IPS DF 6.9 (cell line): ENCODE measurements at regions not wholly inside any gene's neighbourhood (a gene's known extent, or its start where the extent isn't known, plus 50 kb on each side); places are given as distances from the start of the nearest gene placed in this dataset.
A peak's percentile ranks its signal among the peaks of the same experiment; 100 is the strongest.
"Not testable (repeated sequence)": the region's sequence is repeated elsewhere in the genome, so short reads cannot be mapped to it uniquely, and the experiment has no call there.

Source experiments
- DNase-seq: peaks from one replicate; pipeline ENCODE4 v3.0.0-alpha.2; 2013; ENCODE audit warnings: low read depth, low spot score
- H3K27ac ChIP-seq: one replicate; pipeline ENCODE4 v1.5.1; 2013; ENCODE audit warnings: low read length, control low read depth
- H3K27me3 ChIP-seq: 2 replicates; pipeline ENCODE4 v1.6.1; 2013; ENCODE audit warnings: mild to moderate bottlenecking, low read length; ENCODE audit not compliant: control insufficient read depth, insufficient read depth
- H3K36me3 ChIP-seq: 2 replicates; pipeline ENCODE4 v1.6.1; 2013; ENCODE audit warnings: low read length; ENCODE audit not compliant: control insufficient read depth, insufficient read depth
- H3K4me1 ChIP-seq: 2 replicates; pipeline ENCODE4 v1.6.1; 2013; ENCODE audit warnings: low read length; ENCODE audit not compliant: control insufficient read depth, insufficient read depth
- H3K4me3 ChIP-seq: 2 replicates; pipeline ENCODE4 v1.5.1; 2013; ENCODE audit warnings: mild to moderate bottlenecking, low read length
- H3K9me3 ChIP-seq: 2 replicates; pipeline ENCODE4 v1.6.1; 2013; ENCODE audit warnings: low read length, inconsistent platforms; ENCODE audit not compliant: control insufficient read depth, insufficient read depth
- WGBS: extraction: QIAGEN DNeasy Blood & Tissue Kit; methylation state at CpG from one replicate; pipeline ENCODE4 v1.1.7; 2013; ENCODE audit warnings: mixed read lengths, missing lambda C conversion rate; ENCODE audit not compliant: insufficient read length, insufficient coverage; 5-methylcytosine and 5-hydroxymethylcytosine counted together

DNA sequence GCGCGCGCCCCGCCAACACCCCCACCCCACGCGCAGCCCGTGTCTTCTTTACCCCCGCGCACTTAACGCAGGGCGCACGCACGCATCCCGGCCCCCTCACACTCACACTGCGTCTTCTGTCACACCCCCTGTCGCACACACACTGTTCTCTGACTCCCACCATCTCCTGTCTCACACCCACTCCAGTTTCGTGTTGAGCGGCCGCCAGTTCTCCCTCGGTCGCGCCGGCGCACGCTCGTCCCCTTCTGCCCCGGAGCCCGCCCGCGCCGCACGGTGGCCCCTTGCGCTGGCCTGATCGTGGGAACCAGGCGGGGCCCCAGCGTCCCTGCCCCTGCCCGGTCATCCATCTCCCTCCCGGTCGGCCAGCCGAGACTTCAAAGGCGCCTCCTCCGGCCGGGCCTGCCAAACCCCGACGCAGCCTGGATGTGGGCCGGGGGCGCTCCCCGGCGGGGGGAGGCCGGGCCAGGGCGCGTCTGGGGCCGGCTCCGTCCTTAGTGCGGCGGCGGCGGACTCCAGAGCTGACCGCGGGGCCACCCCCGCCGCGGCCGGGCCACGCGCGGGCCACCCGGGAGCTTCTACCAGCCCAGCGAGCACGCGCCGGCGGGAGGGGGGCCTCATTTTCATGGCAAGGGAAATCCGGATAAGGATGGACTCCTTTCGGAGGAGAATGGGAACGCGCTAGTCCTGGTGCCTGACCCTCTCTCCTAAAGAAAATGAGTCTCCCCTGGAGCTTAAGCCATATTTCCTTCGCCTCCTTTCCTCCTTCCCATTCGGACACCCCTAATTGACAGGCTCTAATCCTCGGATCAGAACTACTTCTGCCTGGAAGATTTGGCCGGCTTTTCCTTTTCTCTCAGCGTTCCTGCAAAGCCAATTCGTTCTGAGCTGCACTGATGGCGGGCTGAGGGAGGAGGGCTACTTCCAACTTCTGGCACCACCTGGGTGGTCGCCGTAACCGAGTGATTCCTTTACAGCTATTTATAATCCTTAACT, 82.0 kb upstream of the HMGA2 start:
- DNase-seq, result no peak
- no CpG with 5 or more reads among the region's 87 CpGs for WGBS
- Histone ChIP-seq H3K9me3 (no peaks in the 10 kb centered on the region), H3K27me3 (no peaks in the 10 kb centered on the region), H3K27ac (no peak overlapping the region), H3K4me3 (peak overlapping the region; percentile 70), H3K4me1 (no peaks in the 10 kb centered on the region), H3K36me3 (no peaks in the 10 kb centered on the region)

DNA sequence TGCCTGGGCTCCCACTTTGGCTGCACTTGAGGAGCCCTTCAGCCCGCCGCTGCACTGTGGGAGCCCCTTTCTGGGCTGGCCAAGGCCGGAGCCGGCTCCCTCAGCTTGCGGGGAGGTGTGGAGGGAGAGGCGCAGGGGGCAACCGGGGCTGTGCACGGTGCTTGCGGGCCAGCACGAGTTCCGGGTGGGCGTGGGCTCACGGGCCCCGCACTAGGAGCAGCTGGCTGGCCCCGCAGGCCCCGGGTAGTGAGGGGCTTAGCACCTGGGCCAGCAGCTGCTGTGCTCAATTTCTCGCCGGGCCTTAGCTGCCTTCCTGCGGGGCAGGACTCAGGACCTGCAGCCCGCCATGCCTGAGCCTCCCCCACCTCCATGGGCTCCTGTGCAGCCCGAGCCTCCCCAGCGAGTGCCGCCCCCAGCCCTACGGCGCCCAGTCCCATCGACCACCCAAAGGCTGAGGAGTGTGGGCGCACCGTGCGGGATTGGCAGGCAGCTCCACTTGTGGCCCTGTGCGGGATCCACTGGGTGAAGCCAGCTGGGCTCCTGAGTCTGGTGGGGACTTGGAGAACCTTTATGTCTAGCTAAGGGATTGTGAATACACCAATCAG, 79.9 kb upstream of the HMGA2 start:
- not testable (repeated sequence) for H3K27ac ChIP-seq, H3K4me1 ChIP-seq, H3K4me3 ChIP-seq, H3K27me3 ChIP-seq, H3K9me3 ChIP-seq, DNase-seq, H3K36me3 ChIP-seq
- WGBS, result no CpG with 5 or more reads among the region's 30 CpGs

DNA sequence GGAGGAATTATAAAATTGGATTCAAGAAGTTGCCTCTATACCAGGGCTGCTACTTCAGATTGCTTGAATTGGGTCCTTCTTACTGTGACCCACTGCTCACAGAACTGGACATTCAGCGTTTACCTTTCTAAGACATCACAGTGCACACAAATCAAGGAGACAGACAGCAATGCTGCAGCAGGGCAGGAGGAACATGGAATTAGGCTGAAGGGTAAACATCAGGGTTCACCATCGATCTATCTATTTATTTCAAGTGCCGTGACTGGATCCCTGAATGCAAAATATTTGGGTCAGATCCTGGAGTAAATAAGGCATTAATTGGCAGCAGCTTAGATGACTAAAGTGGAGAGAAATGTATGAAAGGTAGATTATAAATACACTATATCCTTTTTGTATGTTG, 76.9 kb upstream of the HMGA2 start:
- H3K27me3 ChIP-seq, result no peaks in the 10 kb centered on the region
- H3K36me3 ChIP-seq, result no peaks in the 10 kb centered on the region
- no peaks in the 10 kb centered on the region for H3K4me1 ChIP-seq
- DNase-seq, result no peak
- no peak overlapping the region for H3K27ac ChIP-seq
- no CpG with 5 or more reads among the region's 3 CpGs for WGBS
- no peaks in the 10 kb centered on the region for H3K9me3 ChIP-seq
- no peak overlapping the region for H3K4me3 ChIP-seq

DNA sequence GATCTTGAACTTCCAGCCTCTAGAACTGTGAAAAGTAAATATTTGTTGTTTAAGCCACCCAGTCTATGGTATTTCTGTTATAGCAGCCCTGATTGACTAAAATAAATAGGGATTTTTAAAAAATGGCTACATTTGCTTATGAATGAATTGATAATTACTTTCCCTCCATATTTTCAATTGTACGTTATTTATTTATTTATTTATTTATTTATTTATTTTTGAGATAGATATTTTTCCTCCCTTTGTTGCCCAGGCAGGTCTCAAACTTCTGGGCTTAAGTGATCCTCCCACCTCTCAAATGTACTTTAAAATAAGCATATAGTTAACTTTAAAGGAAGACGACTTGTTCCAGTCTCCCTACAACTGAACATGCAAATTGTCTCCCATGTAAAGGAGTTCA, 76.0 kb upstream of the HMGA2 start:
- H3K4me1 ChIP-seq, result no peaks in the 10 kb centered on the region
- no peak overlapping the region for H3K27ac ChIP-seq
- H3K36me3 ChIP-seq, result no peaks in the 10 kb centered on the region
- H3K9me3 ChIP-seq, result no peaks in the 10 kb centered on the region
- WGBS, result no CpG with 5 or more reads among the region's 2 CpGs
- no peak overlapping the region for H3K4me3 ChIP-seq
- no peak for DNase-seq
- no peaks in the 10 kb centered on the region for H3K27me3 ChIP-seq

DNA sequence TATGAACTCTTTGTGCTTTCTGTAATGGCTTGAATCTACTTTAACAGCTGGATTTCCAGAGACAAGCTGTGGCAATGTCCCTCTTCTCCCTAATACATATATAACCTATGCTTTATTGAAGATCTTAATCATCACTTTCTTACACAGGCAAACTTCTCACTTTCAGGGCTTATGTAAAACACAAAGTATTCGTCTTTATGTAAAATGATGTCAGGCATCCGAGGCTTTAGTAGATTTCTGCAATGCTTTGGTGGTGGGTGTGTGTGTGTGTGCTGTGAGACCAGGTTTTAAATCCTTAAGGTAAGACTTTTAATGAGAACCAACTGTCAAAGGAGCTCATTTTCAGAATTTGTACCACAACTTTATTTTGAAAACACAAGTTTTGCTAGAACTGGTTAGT, 70.0 kb upstream of the HMGA2 start:
- no CpG with 5 or more reads among the region's 2 CpGs for WGBS
- Histone ChIP-seq H3K9me3 (no peaks in the 10 kb centered on the region), H3K27ac (no peak overlapping the region), H3K4me3 (no peak overlapping the region), H3K4me1 (peaks cover 2% of the 10 kb centered on the region; the same call in 1 of the 2 replicates), H3K27me3 (no peaks in the 10 kb centered on the region), H3K36me3 (no peaks in the 10 kb centered on the region)
- no peak for DNase-seq

DNA sequence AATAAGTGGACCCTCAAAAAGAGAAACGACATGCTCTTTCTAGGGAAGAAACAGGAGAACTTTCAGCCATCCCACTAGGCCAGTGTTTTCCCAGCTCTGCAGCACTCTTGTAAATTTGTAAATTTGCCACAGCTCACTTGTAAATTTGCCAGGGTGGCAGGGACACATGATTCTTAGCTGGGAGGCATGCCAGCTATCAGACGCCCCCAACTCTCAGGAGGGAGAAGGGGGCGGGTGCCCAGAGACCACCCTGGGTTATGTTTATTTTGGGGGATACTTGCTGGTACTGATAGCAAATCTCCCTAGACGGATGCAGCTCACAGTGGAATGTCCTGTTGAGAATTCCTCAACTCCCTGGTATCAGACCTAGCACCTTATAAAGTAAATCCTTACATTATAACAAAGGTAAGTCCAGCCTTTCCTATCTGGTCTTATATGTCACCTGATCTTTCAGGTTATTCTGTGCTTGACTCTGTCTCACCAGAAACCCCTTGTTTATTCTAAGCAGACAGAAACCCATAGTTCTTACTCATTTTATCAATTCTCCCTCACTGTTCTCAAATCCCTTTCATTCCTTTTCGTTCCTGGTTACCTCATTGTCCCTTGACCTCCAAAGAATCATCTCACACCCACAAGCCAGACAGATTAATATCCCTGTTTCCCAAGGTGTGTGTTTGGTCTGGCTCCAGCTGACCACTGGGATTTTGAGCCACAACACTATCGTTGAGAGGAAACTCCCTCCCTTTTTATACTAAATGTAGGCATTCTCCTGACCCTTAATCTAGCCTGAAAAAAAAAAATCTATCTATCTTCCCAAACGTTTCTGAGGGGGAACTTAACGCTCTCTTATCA, 69.3 kb upstream of the HMGA2 start:
- Histone ChIP-seq H3K9me3 (no peaks in the 10 kb centered on the region), H3K4me1 (peaks cover 2% of the 10 kb centered on the region; the same call in 1 of the 2 replicates), H3K27ac (no peak overlapping the region), H3K36me3 (no peaks in the 10 kb centered on the region), H3K4me3 (no peak overlapping the region), H3K27me3 (no peaks in the 10 kb centered on the region)
- no CpG with 5 or more reads among the region's 8 CpGs for WGBS
- DNase-seq, result no peak

DNA sequence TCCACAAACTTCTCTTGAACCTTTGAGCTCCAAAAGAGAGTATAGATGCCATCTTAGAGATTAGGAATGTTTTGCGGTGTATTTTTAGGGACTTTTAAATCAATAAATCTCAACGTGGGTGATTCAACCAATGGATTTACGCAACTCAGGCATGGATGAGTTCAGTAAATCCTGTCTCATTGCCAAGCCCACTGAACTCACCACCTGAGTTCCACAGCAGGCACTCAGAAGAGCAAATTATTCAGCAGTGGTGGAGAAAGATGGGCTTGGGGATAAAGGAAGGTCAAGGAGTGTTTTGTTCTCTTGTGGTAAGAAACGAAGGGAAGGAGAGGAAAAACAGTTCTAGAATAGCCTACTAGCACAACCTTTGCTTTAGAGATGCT, 68.7 kb upstream of the HMGA2 start:
- Histone ChIP-seq H3K4me1 (peaks cover 2% of the 10 kb centered on the region; the same call in 1 of the 2 replicates), H3K4me3 (no peak overlapping the region), H3K9me3 (no peaks in the 10 kb centered on the region), H3K27ac (no peak overlapping the region), H3K27me3 (no peaks in the 10 kb centered on the region), H3K36me3 (no peaks in the 10 kb centered on the region)
- no CpG with 5 or more reads among the region's 4 CpGs for WGBS
- DNase-seq, result no peak

DNA sequence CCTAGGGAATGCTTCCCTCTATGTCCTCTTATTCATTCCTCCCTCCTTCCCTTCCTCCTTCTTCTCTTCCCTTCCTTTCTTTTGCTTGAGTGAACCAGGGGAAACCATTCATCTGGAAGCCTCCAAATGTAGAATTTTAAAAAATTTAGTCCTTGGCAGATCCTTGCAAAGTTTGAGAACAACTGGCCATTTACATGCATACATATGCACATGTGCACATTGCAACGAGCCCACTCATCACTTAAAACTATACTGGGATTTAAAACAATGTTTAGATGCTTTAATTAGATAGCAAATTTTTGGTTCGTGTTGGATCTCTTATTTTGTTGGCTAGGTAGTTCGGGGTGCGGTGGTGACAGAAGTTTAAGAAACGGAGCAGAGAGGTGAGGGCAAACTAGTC, 68.0 kb upstream of the HMGA2 start:
- H3K4me1 ChIP-seq, result peaks cover 2% of the 10 kb centered on the region; the same call in 1 of the 2 replicates
- no peak overlapping the region for H3K27ac ChIP-seq
- H3K36me3 ChIP-seq, result no peaks in the 10 kb centered on the region
- no peaks in the 10 kb centered on the region for H3K9me3 ChIP-seq
- H3K27me3 ChIP-seq, result no peaks in the 10 kb centered on the region
- no peak for DNase-seq
- H3K4me3 ChIP-seq, result no peak overlapping the region
- WGBS, result no CpG with 5 or more reads among the region's 5 CpGs

DNA sequence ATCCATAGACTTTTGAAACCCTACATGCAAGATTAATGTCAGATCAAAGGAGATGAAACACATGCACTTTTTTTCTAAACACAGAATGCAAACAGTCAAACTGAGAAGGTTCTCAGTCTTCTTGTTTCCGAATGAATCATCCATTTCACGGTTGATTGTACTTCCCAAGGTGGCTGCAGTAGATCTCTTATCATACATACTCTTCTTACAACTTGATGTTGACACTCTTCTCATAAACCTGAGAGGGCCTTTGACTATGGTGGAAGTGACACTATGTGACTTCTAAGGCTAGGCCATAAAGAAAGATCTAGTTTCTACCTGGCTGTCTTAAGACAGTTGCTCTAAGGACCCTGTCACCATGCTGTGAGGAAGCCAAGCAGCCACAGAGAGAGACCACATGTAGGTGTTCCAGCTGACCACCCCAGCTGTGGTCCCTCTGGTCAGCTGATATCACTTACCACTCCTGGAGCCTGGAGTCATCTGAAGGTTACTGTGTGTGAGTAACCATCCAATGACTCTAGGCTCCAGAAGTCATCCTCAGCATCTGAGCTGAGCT, 67.2 kb upstream of the HMGA2 start:
- no peak overlapping the region for H3K4me3 ChIP-seq
- H3K27me3 ChIP-seq, result no peaks in the 10 kb centered on the region
- H3K9me3 ChIP-seq, result no peaks in the 10 kb centered on the region
- no peaks in the 10 kb centered on the region for H3K36me3 ChIP-seq
- WGBS, result no CpG with 5 or more reads among the region's 2 CpGs
- H3K27ac ChIP-seq, result no peak overlapping the region
- H3K4me1 ChIP-seq, result peaks cover 3% of the 10 kb centered on the region; the same call in 1 of the 2 replicates
- DNase-seq, result no peak

DNA sequence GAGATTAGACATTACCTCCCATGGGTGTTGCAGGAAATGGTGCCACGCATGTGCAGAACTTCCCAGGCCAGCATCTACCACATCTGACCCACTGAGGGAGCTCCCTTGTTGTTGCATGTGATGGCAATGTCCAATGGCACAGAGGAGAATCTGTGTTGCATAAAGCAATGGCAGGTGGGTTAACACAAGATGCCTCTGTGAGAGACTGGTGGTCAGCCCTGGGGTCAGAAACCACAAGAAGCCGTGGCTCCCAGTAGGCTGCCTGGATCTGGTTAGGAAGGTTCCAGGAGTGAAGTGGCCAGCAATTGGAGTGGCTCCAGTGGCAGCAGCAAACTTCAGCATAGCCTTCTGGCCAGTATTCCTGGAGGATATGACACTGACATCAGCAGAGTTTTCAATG, 65.9 kb upstream of the HMGA2 start:
- Histone ChIP-seq H3K27ac (no peak overlapping the region), H3K36me3 (no peaks in the 10 kb centered on the region), H3K9me3 (no peaks in the 10 kb centered on the region), H3K27me3 (no peaks in the 10 kb centered on the region), H3K4me3 (no peak overlapping the region), H3K4me1 (peaks cover 3% of the 10 kb centered on the region; the same call in 1 of the 2 replicates)
- no peak for DNase-seq
- no CpG with 5 or more reads among the region's 2 CpGs for WGBS
